BLaER1 (cell line): ENCODE measurements at regions not wholly inside any gene's neighbourhood (a gene's known extent, or its start where the extent isn't known, plus 50 kb on each side); places are given as distances from the start of the nearest gene placed in this dataset.
A peak's percentile ranks its signal among the peaks of the same experiment; 100 is the strongest.
"Not testable (repeated sequence)": the region's sequence is repeated elsewhere in the genome, so short reads cannot be mapped to it uniquely, and the experiment has no call there.

Experiments
- H3K27ac ChIP-seq: shearing (Covaris generic); formaldehyde crosslinking; 2 replicates; pipeline ENCODE4 v1.8.1; 2022
- H3K27me3 ChIP-seq: shearing (Covaris generic); formaldehyde crosslinking; 2 replicates; pipeline ENCODE4 v1.8.1; 2022
- H3K36me3 ChIP-seq: shearing (Covaris generic); formaldehyde crosslinking; 2 replicates; pipeline ENCODE4 v1.8.1; 2022
- H3K4me1 ChIP-seq: shearing (Covaris generic); formaldehyde crosslinking; 2 replicates; pipeline ENCODE4 v1.8.1; 2022
- H3K4me2 ChIP-seq: shearing (Covaris generic); formaldehyde crosslinking; 2 replicates; pipeline ENCODE4 v1.8.1; 2022
- H3K4me3 ChIP-seq: shearing (Covaris generic); formaldehyde crosslinking; 2 replicates; pipeline ENCODE4 v1.8.1; 2022
- H3K9ac ChIP-seq: shearing (Covaris generic); formaldehyde crosslinking; 2 replicates; pipeline ENCODE4 v1.8.1; 2022
- H3K9me3 ChIP-seq: shearing (Covaris generic); formaldehyde crosslinking; 2 replicates; pipeline ENCODE4 v1.8.1; 2022
- H4K20me1 ChIP-seq: shearing (Covaris generic); formaldehyde crosslinking; 2 replicates; pipeline ENCODE4 v1.8.1; 2022
- Cebpa-rat ChIP-seq: shearing (Covaris generic); IDR thresholded peaks from 2 replicates; pipeline ENCODE4 v1.8.1; 2022

DNA sequence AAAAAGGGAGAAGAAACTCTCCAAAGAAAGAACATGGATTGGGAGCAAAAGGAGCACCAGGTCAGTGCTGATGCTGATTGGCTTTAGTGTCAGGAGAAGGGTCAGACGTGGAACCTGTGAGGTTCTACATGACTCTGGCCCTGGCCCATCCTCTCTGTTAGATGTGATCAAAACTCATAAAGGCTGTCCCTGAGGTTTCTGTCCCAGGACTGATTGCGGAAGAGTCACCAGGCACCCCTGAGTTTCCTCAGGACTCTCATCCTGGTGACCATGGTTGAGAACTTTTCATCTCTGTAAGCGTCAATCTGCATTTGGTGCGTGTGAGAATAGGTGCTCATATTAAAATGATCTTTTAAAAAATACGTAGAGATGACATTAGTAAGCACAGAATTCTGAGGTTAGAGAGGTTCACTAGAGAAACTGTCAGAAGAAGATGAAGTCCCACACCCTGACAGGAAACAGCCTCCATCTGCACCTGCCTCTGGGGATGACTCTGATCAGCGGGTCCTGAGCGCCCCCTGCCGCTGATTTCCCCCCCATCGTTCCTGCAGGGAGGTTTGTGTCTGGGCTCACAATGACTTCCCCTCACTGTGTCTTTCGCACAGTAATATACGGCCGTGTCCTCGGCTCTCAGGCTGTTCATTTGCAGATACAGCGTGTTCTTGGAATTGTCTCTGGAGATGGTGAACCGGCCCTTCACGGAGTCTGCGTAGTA, 741.8 kb downstream of the TMEM121 start:
- no peak overlapping the region for H3K27ac ChIP-seq
- no peak overlapping the region for H3K9ac ChIP-seq
- no peaks in the 10 kb centered on the region for H3K27me3 ChIP-seq
- H3K4me2 ChIP-seq: peak overlapping the region; percentile 44
- H3K36me3 ChIP-seq: no peaks in the 10 kb centered on the region
- H3K4me1 ChIP-seq: peaks cover 27% of the 10 kb centered on the region
- no peaks in the 10 kb centered on the region for H4K20me1 ChIP-seq
- no peak for TF ChIP-seq Cebpa-rat
- no peaks in the 10 kb centered on the region for H3K9me3 ChIP-seq
- H3K4me3 ChIP-seq: no peak overlapping the region

DNA sequence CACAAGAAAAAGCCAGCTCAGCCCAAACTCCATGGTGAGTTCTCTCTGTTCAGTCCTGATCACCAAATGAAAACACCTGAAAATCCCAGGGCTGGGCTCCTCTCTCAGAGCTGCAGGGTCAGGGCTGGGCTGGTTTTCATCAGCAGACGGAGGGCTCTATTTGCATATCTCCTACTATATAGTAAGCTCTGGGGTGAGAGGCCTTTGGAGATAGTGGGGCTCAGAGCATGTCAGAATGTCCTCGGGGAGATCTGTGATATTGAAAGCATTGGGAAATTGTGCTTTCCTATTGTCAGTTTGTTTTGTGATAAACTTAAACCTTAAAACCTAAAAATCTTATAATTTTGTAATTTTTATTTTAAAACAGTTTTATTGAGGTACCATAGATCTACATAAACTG, 742.6 kb downstream of the TMEM121 start:
- no peaks in the 10 kb centered on the region for H3K9me3 ChIP-seq
- no peaks in the 10 kb centered on the region for H3K36me3 ChIP-seq
- no peak overlapping the region for H3K9ac ChIP-seq
- TF ChIP-seq Cebpa-rat: no peak
- no peak overlapping the region for H3K27ac ChIP-seq
- H4K20me1 ChIP-seq: no peaks in the 10 kb centered on the region
- no peaks in the 10 kb centered on the region for H3K27me3 ChIP-seq
- H3K4me3 ChIP-seq: no peak overlapping the region
- peak overlapping the region; percentile 44; the same call in 1 of the 2 replicates for H3K4me2 ChIP-seq
- peaks cover 28% of the 10 kb centered on the region for H3K4me1 ChIP-seq

DNA sequence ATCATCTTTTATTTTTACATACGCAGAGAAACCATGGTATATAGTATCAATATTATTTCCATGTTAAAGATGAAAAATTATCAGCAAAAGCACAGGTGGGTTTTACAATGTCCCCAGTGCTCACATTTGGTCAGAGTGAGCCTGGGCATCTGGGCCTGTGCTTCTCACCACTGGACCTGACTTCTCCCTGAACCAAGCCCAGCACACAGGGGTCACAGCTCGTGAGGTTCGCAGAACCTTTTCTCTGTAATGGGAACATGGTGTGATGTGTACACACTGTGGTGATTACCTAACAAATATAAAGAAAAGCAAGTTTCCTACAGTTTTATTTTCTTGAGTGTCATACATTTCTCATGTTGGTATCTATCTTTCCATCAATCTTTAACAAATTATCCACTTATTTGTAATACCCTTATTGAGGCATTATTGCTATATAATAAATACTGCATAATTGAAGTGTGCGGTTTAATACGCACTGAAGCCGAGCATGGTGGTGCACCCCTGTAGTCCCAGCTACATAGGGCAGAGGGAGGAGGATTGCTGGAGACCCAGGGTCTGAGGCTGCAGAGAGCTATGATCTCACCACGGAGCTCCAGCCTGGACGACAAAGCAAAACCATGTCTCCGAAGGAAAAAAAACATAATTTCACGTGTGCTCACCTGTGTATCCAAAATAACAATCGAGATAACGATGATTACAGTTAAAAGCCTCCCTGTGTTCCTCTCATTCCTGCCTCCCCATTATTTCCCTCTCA, 743.2 kb downstream of the TMEM121 start:
- H4K20me1 ChIP-seq: no peaks in the 10 kb centered on the region
- no peaks in the 10 kb centered on the region for H3K36me3 ChIP-seq
- H3K4me1 ChIP-seq: peaks cover 34% of the 10 kb centered on the region
- no peak for TF ChIP-seq Cebpa-rat
- H3K4me3 ChIP-seq: no peak overlapping the region
- no peak overlapping the region for H3K4me2 ChIP-seq
- H3K27me3 ChIP-seq: no peaks in the 10 kb centered on the region
- no peak overlapping the region for H3K27ac ChIP-seq
- no peaks in the 10 kb centered on the region for H3K9me3 ChIP-seq
- H3K9ac ChIP-seq: no peak overlapping the region

DNA sequence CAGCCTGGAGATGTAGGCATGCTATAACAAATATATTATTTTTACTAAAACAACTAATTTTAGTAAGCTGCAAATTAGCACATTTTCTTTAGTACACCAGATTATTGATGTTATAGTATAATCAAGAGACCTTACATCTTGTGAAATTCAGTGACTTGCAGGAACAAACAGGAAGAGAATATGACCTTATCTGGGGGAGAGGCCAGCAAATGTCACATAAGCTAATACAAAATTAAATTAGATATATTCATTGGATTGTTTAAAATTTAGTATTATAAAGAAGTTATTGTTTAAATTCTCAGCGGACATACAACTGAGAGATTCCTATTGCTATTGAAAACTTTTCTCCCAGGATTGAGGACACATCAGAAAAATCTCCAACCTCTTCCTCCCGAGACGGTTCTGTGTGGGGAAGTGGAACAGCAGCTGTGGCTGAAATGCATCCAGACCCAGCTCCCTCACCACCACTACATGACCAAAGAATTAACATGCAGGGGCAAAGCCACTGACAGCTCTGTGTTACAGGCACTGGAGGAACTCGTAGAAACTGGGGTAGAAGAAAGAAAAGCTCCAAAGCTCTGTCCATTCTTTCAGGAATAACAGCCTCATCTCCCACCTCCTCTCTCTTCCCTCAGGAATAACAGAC, 744.2 kb downstream of the TMEM121 start:
- H3K4me1 ChIP-seq: peaks cover 44% of the 10 kb centered on the region
- H3K4me3 ChIP-seq, H3K9me3 ChIP-seq, H4K20me1 ChIP-seq, H3K4me2 ChIP-seq, H3K27me3 ChIP-seq, H3K36me3 ChIP-seq, H3K27ac ChIP-seq, H3K9ac ChIP-seq: not testable (repeated sequence)

DNA sequence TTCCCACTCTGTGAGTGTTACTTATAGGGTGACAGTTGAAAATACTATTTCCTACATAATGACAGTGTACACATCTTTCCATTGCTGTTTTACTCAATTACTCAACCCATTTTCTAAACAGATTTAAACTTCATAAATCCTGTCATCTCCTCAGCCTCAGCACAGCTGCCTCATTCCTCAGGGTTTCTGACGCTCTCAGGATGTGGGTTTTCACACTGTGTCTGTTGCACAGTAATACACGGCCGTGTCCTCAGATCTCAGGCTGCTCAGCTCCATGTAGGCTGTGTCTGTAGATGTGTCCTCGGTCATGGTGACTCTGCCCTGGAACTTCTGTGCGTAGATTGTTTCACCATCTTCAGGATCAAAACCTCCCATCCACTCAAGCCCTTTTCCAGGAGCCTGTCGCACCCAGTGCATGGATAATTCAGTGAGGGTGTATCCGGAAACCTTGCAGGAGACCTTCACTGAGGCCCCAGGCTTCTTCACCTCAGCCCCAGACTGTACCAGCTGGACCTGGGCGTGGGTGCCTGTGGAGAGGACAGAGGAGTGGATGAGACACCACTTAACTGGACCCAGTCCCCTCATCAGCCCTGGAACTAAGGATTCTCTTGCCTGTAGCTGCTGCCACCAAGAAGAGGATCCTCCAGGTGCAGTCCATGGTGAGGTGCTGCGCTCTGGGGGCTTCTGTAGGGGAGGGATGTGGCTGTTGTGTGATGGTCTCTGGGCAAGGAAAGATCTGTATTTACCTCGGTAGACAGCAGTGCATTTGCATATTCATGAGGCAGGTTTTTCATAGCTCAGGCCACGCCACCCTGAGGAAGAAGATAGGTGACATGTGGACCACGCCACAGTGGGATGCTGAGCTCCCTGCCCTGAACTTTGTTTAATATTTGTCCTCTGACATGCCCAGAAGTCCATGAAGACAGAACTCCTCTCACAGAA, 750.2 kb downstream of the TMEM121 start:
- Histone ChIP-seq H3K27ac (peak overlapping the region; percentile 81), H4K20me1 (no peaks in the 10 kb centered on the region), H3K36me3 (no peaks in the 10 kb centered on the region), H3K4me1 (peaks cover 72% of the 10 kb centered on the region), H3K27me3 (no peaks in the 10 kb centered on the region), H3K9ac (peak overlapping the region; percentile 76; the same call in 1 of the 2 replicates), H3K4me3 (peak overlapping the region; percentile 63), H3K9me3 (0 out of 2 replicates have a peak, but pooled peaks cover under 1% of the 10 kb centered on the region), H3K4me2 (peak overlapping the region; percentile 86)
- no peak for TF ChIP-seq Cebpa-rat

DNA sequence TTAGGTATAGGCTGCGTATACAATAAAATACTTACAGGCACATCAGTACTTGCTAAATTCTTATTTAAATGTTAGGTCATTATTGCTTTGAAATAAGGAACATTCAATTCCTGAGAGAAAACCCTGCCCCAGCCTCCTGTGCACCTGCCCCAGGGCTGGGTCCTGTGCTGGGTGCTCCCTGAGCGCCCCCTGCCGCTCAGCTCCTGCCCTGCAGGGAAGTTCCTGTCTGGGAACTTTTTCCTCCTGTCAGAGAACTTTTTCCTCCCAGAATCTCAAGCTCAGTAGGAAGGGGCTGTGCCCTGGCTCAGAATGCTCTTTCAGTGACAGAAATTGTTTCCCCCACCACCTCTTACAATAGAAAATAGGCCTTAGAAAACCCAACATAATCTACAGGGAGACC, 751.1 kb downstream of the TMEM121 start:
- H3K9me3 ChIP-seq: peaks cover 10% of the 10 kb centered on the region; the same call in 1 of the 2 replicates
- TF ChIP-seq Cebpa-rat: no peak
- peak overlapping the region; percentile 81 for H3K27ac ChIP-seq
- H3K4me1 ChIP-seq: peaks cover 81% of the 10 kb centered on the region
- no peaks in the 10 kb centered on the region for H3K27me3 ChIP-seq
- H3K9ac ChIP-seq: peak overlapping the region; percentile 69; the same call in 1 of the 2 replicates
- no peaks in the 10 kb centered on the region for H4K20me1 ChIP-seq
- peak overlapping the region; percentile 63 for H3K4me3 ChIP-seq
- peak overlapping the region; percentile 86 for H3K4me2 ChIP-seq
- H3K36me3 ChIP-seq: no peaks in the 10 kb centered on the region

DNA sequence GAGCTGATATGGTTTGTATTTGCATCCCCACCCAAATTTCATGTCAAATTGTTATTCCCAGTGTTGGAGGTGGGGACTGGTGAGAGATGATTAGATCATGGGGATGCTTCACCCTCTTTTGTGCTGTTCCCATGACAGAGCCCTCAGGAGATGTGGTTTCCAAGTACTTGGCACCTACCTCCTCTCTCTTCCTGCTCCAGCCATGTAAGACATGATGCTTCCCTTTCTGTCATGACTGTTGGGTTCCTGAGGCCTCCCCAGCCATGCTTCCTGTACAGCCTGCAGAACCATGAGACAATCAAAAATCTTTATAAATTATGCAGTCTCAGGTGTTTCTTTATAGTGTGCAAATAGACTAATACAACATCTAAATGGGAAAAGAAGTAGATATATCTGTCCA, 754.5 kb downstream of the TMEM121 start:
- Histone ChIP-seq H4K20me1 (no peaks in the 10 kb centered on the region), H3K4me3 (no peak overlapping the region), H3K36me3 (no peaks in the 10 kb centered on the region), H3K9ac (no peak overlapping the region), H3K27ac (no peak overlapping the region), H3K4me2 (peak overlapping the region; percentile 86), H3K4me1 (peaks cover 61% of the 10 kb centered on the region), H3K27me3 (no peaks in the 10 kb centered on the region), H3K9me3 (peaks cover 14% of the 10 kb centered on the region; the same call in 1 of the 2 replicates)
- TF ChIP-seq Cebpa-rat: no peak

DNA sequence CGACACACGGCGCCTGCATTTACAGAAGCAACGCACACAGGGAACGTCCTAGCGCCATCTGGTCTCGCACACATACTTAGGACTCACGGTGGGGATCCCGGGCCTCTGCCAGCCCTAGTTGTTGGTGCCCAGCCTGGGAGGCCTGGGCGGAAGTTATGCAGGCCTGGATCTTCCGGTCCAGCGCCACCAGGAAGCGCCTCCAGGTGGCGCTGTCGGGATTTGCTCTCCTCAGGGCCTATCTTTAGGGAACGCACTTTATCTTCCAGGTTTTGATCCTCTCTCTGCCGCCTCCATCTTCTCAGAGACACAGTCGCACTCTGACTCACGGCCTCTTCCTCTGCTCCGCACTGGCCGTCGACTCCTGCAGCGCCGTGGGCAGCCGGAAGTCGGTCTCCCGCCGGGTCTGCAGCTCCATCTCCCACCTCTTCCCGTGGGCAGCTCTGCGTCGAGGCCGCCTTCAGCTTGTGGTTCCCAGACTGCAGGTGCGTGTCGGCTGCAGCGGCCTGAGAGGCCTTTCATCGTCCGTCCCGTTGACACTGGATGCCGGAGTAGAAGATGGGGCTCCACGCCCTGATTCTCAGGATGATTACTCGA, 760.4 kb downstream of the TMEM121 start:
- H3K36me3 ChIP-seq: no peaks in the 10 kb centered on the region
- H3K27me3 ChIP-seq: no peaks in the 10 kb centered on the region
- H4K20me1 ChIP-seq: no peaks in the 10 kb centered on the region
- H3K4me2 ChIP-seq: no peak overlapping the region
- H3K4me1 ChIP-seq: peaks cover 23% of the 10 kb centered on the region
- H3K9me3 ChIP-seq: peaks cover 16% of the 10 kb centered on the region; the same call in 1 of the 2 replicates
- H3K4me3 ChIP-seq: no peak overlapping the region
- TF ChIP-seq Cebpa-rat: no peak
- no peak overlapping the region for H3K9ac ChIP-seq
- H3K27ac ChIP-seq: no peak overlapping the region

DNA sequence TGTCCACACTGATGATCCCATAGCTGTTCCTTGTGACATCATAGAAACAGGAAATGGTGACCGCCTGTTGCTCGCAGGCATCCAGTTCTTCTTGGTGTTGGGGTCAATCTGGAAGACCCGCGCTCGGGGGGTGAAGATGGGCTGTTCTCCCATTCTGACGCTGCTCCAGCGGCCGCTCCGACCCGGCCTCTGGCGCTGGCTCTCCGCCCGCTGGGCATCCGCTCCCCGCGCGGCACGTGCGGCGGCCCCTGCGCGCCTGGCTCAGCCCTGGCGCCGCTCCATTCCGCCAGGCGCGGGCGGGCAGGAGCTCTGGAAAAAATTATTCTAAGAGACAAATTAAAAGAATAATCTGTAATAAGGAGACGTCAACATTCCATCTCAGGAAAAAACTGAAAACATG, 761.1 kb downstream of the TMEM121 start:
- Histone ChIP-seq H3K9me3 (peaks cover 9% of the 10 kb centered on the region; the same call in 1 of the 2 replicates), H3K36me3 (no peaks in the 10 kb centered on the region), H3K4me3 (no peak overlapping the region), H3K27me3 (no peaks in the 10 kb centered on the region), H3K27ac (no peak overlapping the region), H3K4me2 (no peak overlapping the region), H3K4me1 (peaks cover 17% of the 10 kb centered on the region), H4K20me1 (no peaks in the 10 kb centered on the region), H3K9ac (no peak overlapping the region)
- no peak for TF ChIP-seq Cebpa-rat
